CD4-positive, alpha-beta T cell treated with Interleukin-1 beta for 1 hour (primary cell): ENCODE measurements at regions not wholly inside any gene's neighbourhood (a gene's known extent, or its start where the extent isn't known, plus 50 kb on each side); places are given as distances from the start of the nearest gene placed in this dataset.

Experiments
- DNase-seq, 2 donors: peaks; one replicate each; pipeline ENCODE4 v3.0.0-alpha.2; 2020 to 2022

GRCh38 chr14:61106271-61106958 is 125.4 kb downstream of the SLC38A6 start:
- no peak for DNase-seq

GRCh38 chr14:61104358-61104757 is 123.3 kb downstream of the SLC38A6 start:
- no peak for DNase-seq

- DNase-seq: peak in 1 of 2 donors; percentile 73
These were observed 122.7 kb downstream of the SLC38A6 start for GRCh38 chr14:61103541-61104339.

GRCh38 chr14:61102549-61103466 is 121.8 kb downstream of the SLC38A6 start:
- DNase-seq: peak in 1 of 2 donors; percentile 11
